IMR-90 (cell line): ENCODE measurements at regions not wholly inside any gene's neighbourhood (a gene's known extent, or its start where the extent isn't known, plus 50 kb on each side); places are given as distances from the start of the nearest gene placed in this dataset.
"Not testable (repeated sequence)": the region's sequence is repeated elsewhere in the genome, so short reads cannot be mapped to it uniquely, and the experiment has no call there.

Experiments
- ATAC-seq: fragments of 200-7000 bp; cut with Tn5 transposase; 2 replicates; pipeline ENCODE4 v1.9.1; 2020; ENCODE audit warnings: low read depth, mild to moderate bottlenecking, moderate library complexity
- BruUV-seq: library from RNA; stranded (reverse); fragments of 400-500 nt; replicated peaks from 2 replicates; lab custom pipeline; 2021; lab: Mats Ljungman, UMichigan
- CTCF ChIA-PET: fragments of 300-600 bp; formaldehyde crosslinking; extraction: SDS; loops from one replicate; lab custom pipeline; 2021; ENCODE audit warnings: antibody characterized with exemption; lab: Yijun Ruan, JAX
- POLR2A ChIA-PET: fragments of 300-600 bp; sonication (Branson Sonifier 250); formaldehyde crosslinking; loops from one replicate; lab custom pipeline; 2022; ENCODE audit warnings: antibody characterized with exemption; ENCODE audit not compliant: unreplicated experiment; lab: Charles Lee
- DNase-seq: peaks from one replicate; pipeline ENCODE4 v3.0.0; 2013
- H2AFZ ChIP-seq: replicated peaks from 2 replicates; pipeline ENCODE3; 2013; ENCODE audit warnings: low read length, mild to moderate bottlenecking; ENCODE audit not compliant: poor library complexity
- H2AK5ac ChIP-seq: 2 replicates; pipeline ENCODE4 v1.6.1; 2013; ENCODE audit warnings: low read depth, low read length, inconsistent platforms
- H2AK9ac ChIP-seq: replicated peaks from 2 replicates; pipeline ENCODE3; 2013; ENCODE audit warnings: mild to moderate bottlenecking, low read depth, low read length, moderate library complexity; ENCODE audit not compliant: poor library complexity
- H2BK120ac ChIP-seq: 2 replicates; pipeline ENCODE4 v1.6.1; 2013; ENCODE audit warnings: low read depth, low read length, inconsistent platforms
- H2BK15ac ChIP-seq: 3 replicates; pipeline ENCODE4 v1.6.1; 2013; ENCODE audit warnings: low read depth, low read length, inconsistent platforms
- H2BK20ac ChIP-seq: 2 replicates; pipeline ENCODE4 v1.6.1; 2013; ENCODE audit warnings: low read depth, mild to moderate bottlenecking, inconsistent platforms, low read length, moderate library complexity
- H2BK5ac ChIP-seq: 2 replicates; pipeline ENCODE4 v1.6.1; 2013; ENCODE audit warnings: mild to moderate bottlenecking, low read depth, low read length, inconsistent platforms; ENCODE audit not compliant: poor library complexity, severe bottlenecking
- H3K14ac ChIP-seq: replicated peaks from 2 replicates; pipeline ENCODE4 v1.6.1; 2013; ENCODE audit warnings: low read depth, low read length, inconsistent platforms
- H3K18ac ChIP-seq: 2 replicates; pipeline ENCODE4 v1.6.1; 2013; ENCODE audit warnings: low read depth, low read length, control low read depth
- H3K23ac ChIP-seq: 2 replicates; pipeline ENCODE4 v1.6.1; 2013; ENCODE audit warnings: low read depth, low read length, inconsistent platforms
- H3K27ac ChIP-seq: 2 replicates; pipeline ENCODE4 v1.5.1; 2013; ENCODE audit warnings: mild to moderate bottlenecking, control low read depth, low read length; ENCODE audit not compliant: insufficient read depth
- H3K27me3 ChIP-seq: 2 replicates; pipeline ENCODE4 v1.6.1; 2013; ENCODE audit warnings: low read length; ENCODE audit not compliant: control insufficient read depth, insufficient read depth
- H3K36me3 ChIP-seq: 2 replicates; pipeline ENCODE4 v1.6.1; 2013; ENCODE audit warnings: low read length, mixed read lengths; ENCODE audit not compliant: control insufficient read depth, insufficient read depth
- H3K4ac ChIP-seq: 2 replicates; pipeline ENCODE4 v1.6.1; 2013; ENCODE audit warnings: low read depth, low read length, inconsistent platforms
- H3K4me1 ChIP-seq: 2 replicates; pipeline ENCODE4 v1.6.1; 2013; ENCODE audit warnings: low read length, mixed read lengths; ENCODE audit not compliant: control insufficient read depth, insufficient read depth
- H3K4me2 ChIP-seq: 2 replicates; pipeline ENCODE4 v1.6.1; 2013; ENCODE audit warnings: low read depth, mild to moderate bottlenecking, control low read depth, low read length, moderate library complexity
- H3K4me3 ChIP-seq: 2 replicates; pipeline ENCODE4 v1.5.1; 2013; ENCODE audit warnings: low read depth, mild to moderate bottlenecking, control low read depth, low read length, moderate library complexity; ENCODE audit not compliant: insufficient read depth
- H3K56ac ChIP-seq: 2 replicates; pipeline ENCODE4 v1.6.1; 2013; ENCODE audit warnings: low read length, inconsistent platforms; ENCODE audit not compliant: insufficient read depth; ENCODE audit errors: extremely low read depth
- H3K79me1 ChIP-seq, 2 experiments: 2 replicates each; pipeline ENCODE4 v1.6.1; 2013; ENCODE audit warnings: low read length in 2 of 2, inconsistent platforms in 1 of 2, low read depth in 1 of 2
- H3K9ac ChIP-seq: 2 replicates; pipeline ENCODE4 v1.6.1; 2013; ENCODE audit warnings: low read depth, low read length, control low read depth
- H3K9me1 ChIP-seq: 2 replicates; pipeline ENCODE4 v1.6.1; 2013; ENCODE audit warnings: low read length, inconsistent platforms; ENCODE audit not compliant: insufficient read depth
- H3K9me3 ChIP-seq: 2 replicates; pipeline ENCODE4 v1.6.1; 2013; ENCODE audit warnings: low read length; ENCODE audit not compliant: control insufficient read depth, insufficient read depth
- H4K20me1 ChIP-seq: 2 replicates; pipeline ENCODE4 v1.6.1; 2013; ENCODE audit warnings: low read length, inconsistent platforms; ENCODE audit not compliant: insufficient read depth
- H4K5ac ChIP-seq: 2 replicates; pipeline ENCODE4 v1.6.1; 2013; ENCODE audit warnings: mild to moderate bottlenecking, low read depth, low read length, control low read depth
- H4K8ac ChIP-seq, 2 experiments: 2 replicates each; pipeline ENCODE4 v1.6.1; 2013; ENCODE audit warnings: low read depth in 2 of 2, low read length in 2 of 2, control low read depth in 1 of 2, inconsistent platforms in 1 of 2
- H4K91ac ChIP-seq: 2 replicates; pipeline ENCODE4 v1.6.1; 2013; ENCODE audit warnings: low read depth, low read length, inconsistent platforms; ENCODE audit not compliant: insufficient read depth
- WGBS, 2 experiments: methylation state at CpG; one replicate each; pipeline versions ENCODE4 v1.1.5 to v1.1.7; 2013; ENCODE audit warnings: missing lambda C conversion rate in 2 of 2; ENCODE audit not compliant: insufficient read length in 1 of 2; ENCODE audit errors: extremely low coverage in 2 of 2; 5-methylcytosine and 5-hydroxymethylcytosine counted together
- dilution Hi-C: fragments of 300-500 bp; cut with HindIII; formaldehyde crosslinking; loops from one replicate; pipeline ENCODE4 v1.14.3; 2018; ENCODE audit warnings: low sequenced_read_pairs; ENCODE audit not compliant: unreplicated experiment
- in situ Hi-C: fragments of 300-500 bp; cut with MboI; formaldehyde crosslinking; loops from 3 replicates; pipeline ENCODE4 v1.14.3; 2019; ENCODE audit warnings: low sequenced_read_pairs, inconsistent platforms, mixed read lengths
- intact Hi-C: fragments of 100-400 bp; cut with micrococcal nuclease; formaldehyde crosslinking; loops from 2 replicates; pipeline ENCODE4 v1.10.0; 2022

GRCh38 chr5:176040105-176040801 is 72.1 kb upstream of the THOC3 start:
- dilution Hi-C loops, H3K4me3 ChIP-seq, H3K56ac ChIP-seq, H4K5ac ChIP-seq, H3K79me1 ChIP-seq, H2BK20ac ChIP-seq, H3K9me1 ChIP-seq, intact Hi-C loops, H3K18ac ChIP-seq, H3K9me3 ChIP-seq, BruUV-seq, H3K27me3 ChIP-seq, in situ Hi-C loops, H3K36me3 ChIP-seq, H2AFZ ChIP-seq, H2AK9ac ChIP-seq, H3K23ac ChIP-seq, H3K14ac ChIP-seq, H3K27ac ChIP-seq, H2AK5ac ChIP-seq, H2BK15ac ChIP-seq, H3K4me1 ChIP-seq, ATAC-seq, H4K20me1 ChIP-seq, POLR2A ChIA-PET, H2BK5ac ChIP-seq, H4K91ac ChIP-seq, DNase-seq, H2BK120ac ChIP-seq, H3K4ac ChIP-seq, CTCF ChIA-PET, H3K4me2 ChIP-seq, H3K9ac ChIP-seq, H4K8ac ChIP-seq: not testable (repeated sequence)
- no CpG with 5 or more reads among the region's 12 CpGs for WGBS, 2 experiments

GRCh38 chr5:176041248-176041994 is 73.3 kb upstream of the THOC3 start:
- H3K4ac ChIP-seq, in situ Hi-C loops, intact Hi-C loops: not testable (repeated sequence)

More at GRCh38 chr5:176041248-176041994, 73.3 kb upstream of the THOC3 start:
- H2BK5ac ChIP-seq, DNase-seq, ATAC-seq, H3K4me2 ChIP-seq, CTCF ChIA-PET, POLR2A ChIA-PET, H2AK5ac ChIP-seq, H3K27ac ChIP-seq, H3K4me3 ChIP-seq, H3K9me1 ChIP-seq, H2BK20ac ChIP-seq, H2AFZ ChIP-seq, BruUV-seq, H4K91ac ChIP-seq, H3K36me3 ChIP-seq, H3K56ac ChIP-seq, H3K9ac ChIP-seq, dilution Hi-C loops, H4K20me1 ChIP-seq, H2BK120ac ChIP-seq, H3K23ac ChIP-seq, H3K18ac ChIP-seq, H2AK9ac ChIP-seq, H4K8ac ChIP-seq, H4K5ac ChIP-seq, H3K27me3 ChIP-seq, H3K9me3 ChIP-seq, H3K79me1 ChIP-seq, H3K14ac ChIP-seq, H2BK15ac ChIP-seq, H3K4me1 ChIP-seq: not testable (repeated sequence)
- WGBS, 2 experiments: no CpG with 5 or more reads among the region's 15 CpGs
